ENCODE measurements at regions not wholly inside any gene's neighbourhood (a gene's known extent, or its start where the extent isn't known, plus 50 kb on each side); places are given as distances from the start of the nearest gene placed in this dataset.

DNA sequence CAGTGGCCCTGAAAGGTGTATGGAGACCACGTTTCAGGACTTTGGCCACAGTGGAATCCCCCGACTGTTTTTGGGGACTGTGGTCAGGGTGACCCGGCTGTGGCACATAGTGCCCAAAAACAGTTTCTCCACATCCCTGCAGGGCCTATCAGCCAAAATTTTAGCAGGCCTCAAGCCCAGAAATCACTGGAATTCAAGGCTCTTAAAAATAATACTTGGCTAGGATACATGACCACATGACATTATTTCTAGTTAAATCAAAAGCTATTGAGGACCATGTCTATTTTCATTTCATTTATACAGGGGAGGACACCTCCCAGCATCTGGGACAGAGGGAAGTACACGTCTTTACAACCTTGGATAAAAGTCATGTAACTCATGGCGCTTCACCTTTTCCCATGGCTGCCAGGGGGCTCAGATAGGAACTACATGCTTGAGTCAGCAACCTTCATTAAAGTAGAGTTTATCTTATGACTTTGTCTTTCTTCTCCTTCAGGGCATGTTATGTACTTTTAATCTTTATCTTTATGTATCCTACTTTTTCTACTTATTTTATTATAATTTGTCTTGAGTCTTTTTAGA, 70.8 kb upstream of the CD93 start:
- no peaks in the 10 kb centered on the region for H3K36me3 Mint-ChIP-seq (ENCODE audit: low read depth)

More for the DNA sequence above, 70.8 kb upstream of the CD93 start:
- no peaks in the 10 kb centered on the region for H3F3A ChIP-seq (replicated peaks; ENCODE audit: low read depth)
- no peaks in the 10 kb centered on the region for H3K9me2 ChIP-seq (ENCODE audit: insufficient read depth)
- no peak overlapping the region for H3K27ac Mint-ChIP-seq
- no peak overlapping the region for H3K4me2 ChIP-seq
- peaks cover 17% of the 10 kb centered on the region for H3K4me1 ChIP-seq (ENCODE audit: insufficient read depth)
- H3K4me1 Mint-ChIP-seq, result peaks cover 26% of the 10 kb centered on the region
- no peaks in the 10 kb centered on the region; the same call in 2 of the 3 replicates for H3K9me3 Mint-ChIP-seq
- no peak overlapping the region for H3K27ac ChIP-seq (ENCODE audit: low read depth)
- no peak overlapping the region for H3K4me3 ChIP-seq
- TF ChIP-seq POLR2AphosphoS5 (IDR thresholded peaks at IDR 0.05; ENCODE audit: low read depth), result no peak
- TF ChIP-seq, protein P1, sequence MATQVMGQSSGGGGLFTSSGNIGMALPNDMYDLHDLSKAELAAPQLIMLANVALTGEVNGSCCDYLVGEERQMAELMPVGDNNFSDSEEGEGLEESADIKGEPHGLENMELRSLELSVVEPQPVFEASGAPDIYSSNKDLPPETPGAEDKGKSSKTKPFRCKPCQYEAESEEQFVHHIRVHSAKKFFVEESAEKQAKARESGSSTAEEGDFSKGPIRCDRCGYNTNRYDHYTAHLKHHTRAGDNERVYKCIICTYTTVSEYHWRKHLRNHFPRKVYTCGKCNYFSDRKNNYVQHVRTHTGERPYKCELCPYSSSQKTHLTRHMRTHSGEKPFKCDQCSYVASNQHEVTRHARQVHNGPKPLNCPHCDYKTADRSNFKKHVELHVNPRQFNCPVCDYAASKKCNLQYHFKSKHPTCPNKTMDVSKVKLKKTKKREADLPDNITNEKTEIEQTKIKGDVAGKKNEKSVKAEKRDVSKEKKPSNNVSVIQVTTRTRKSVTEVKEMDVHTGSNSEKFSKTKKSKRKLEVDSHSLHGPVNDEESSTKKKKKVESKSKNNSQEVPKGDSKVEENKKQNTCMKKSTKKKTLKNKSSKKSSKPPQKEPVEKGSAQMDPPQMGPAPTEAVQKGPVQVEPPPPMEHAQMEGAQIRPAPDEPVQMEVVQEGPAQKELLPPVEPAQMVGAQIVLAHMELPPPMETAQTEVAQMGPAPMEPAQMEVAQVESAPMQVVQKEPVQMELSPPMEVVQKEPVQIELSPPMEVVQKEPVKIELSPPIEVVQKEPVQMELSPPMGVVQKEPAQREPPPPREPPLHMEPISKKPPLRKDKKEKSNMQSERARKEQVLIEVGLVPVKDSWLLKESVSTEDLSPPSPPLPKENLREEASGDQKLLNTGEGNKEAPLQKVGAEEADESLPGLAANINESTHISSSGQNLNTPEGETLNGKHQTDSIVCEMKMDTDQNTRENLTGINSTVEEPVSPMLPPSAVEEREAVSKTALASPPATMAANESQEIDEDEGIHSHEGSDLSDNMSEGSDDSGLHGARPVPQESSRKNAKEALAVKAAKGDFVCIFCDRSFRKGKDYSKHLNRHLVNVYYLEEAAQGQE (IDR thresholded peaks at IDR 0.05; ENCODE audit: unreplicated experiment), result no peak
- TF ChIP-seq, protein P2, sequence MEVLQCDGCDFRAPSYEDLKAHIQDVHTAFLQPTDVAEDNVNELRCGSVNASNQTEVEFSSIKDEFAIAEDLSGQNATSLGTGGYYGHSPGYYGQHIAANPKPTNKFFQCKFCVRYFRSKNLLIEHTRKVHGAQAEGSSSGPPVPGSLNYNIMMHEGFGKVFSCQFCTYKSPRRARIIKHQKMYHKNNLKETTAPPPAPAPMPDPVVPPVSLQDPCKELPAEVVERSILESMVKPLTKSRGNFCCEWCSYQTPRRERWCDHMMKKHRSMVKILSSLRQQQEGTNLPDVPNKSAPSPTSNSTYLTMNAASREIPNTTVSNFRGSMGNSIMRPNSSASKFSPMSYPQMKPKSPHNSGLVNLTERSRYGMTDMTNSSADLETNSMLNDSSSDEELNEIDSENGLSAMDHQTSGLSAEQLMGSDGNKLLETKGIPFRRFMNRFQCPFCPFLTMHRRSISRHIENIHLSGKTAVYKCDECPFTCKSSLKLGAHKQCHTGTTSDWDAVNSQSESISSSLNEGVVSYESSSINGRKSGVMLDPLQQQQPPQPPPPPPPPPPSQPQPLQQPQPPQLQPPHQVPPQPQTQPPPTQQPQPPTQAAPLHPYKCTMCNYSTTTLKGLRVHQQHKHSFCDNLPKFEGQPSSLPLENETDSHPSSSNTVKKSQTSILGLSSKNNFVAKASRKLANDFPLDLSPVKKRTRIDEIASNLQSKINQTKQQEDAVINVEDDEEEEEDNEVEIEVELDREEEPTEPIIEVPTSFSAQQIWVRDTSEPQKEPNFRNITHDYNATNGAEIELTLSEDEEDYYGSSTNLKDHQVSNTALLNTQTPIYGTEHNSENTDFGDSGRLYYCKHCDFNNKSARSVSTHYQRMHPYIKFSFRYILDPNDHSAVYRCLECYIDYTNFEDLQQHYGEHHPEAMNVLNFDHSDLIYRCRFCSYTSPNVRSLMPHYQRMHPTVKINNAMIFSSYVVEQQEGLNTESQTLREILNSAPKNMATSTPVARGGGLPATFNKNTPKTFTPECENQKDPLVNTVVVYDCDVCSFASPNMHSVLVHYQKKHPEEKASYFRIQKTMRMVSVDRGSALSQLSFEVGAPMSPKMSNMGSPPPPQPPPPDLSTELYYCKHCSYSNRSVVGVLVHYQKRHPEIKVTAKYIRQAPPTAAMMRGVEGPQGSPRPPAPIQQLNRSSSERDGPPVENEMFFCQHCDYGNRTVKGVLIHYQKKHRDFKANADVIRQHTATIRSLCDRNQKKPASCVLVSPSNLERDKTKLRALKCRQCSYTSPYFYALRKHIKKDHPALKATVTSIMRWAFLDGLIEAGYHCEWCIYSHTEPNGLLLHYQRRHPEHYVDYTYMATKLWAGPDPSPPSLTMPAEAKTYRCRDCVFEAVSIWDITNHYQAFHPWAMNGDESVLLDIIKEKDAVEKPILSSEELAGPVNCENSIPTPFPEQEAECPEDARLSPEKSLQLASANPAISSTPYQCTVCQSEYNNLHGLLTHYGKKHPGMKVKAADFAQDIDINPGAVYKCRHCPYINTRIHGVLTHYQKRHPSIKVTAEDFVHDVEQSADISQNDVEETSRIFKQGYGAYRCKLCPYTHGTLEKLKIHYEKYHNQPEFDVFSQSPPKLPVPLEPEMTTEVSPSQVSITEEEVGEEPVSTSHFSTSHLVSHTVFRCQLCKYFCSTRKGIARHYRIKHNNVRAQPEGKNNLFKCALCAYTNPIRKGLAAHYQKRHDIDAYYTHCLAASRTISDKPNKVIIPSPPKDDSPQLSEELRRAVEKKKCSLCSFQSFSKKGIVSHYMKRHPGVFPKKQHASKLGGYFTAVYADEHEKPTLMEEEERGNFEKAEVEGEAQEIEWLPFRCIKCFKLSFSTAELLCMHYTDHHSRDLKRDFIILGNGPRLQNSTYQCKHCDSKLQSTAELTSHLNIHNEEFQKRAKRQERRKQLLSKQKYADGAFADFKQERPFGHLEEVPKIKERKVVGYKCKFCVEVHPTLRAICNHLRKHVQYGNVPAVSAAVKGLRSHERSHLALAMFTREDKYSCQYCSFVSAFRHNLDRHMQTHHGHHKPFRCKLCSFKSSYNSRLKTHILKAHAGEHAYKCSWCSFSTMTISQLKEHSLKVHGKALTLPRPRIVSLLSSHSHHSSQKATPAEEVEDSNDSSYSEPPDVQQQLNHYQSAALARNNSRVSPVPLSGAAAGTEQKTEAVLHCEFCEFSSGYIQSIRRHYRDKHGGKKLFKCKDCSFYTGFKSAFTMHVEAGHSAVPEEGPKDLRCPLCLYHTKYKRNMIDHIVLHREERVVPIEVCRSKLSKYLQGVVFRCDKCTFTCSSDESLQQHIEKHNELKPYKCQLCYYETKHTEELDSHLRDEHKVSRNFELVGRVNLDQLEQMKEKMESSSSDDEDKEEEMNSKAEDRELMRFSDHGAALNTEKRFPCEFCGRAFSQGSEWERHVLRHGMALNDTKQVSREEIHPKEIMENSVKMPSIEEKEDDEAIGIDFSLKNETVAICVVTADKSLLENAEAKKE (CRISPR knock-in tag; IDR thresholded peaks at IDR 0.05), result no peak
- TF ChIP-seq EZH2phosphoT487 (IDR thresholded peaks at IDR 0.05; ENCODE audit: unreplicated experiment), result no peak
- TF ChIP-seq, protein P3, sequence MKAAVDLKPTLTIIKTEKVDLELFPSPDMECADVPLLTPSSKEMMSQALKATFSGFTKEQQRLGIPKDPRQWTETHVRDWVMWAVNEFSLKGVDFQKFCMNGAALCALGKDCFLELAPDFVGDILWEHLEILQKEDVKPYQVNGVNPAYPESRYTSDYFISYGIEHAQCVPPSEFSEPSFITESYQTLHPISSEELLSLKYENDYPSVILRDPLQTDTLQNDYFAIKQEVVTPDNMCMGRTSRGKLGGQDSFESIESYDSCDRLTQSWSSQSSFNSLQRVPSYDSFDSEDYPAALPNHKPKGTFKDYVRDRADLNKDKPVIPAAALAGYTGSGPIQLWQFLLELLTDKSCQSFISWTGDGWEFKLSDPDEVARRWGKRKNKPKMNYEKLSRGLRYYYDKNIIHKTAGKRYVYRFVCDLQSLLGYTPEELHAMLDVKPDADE (IDR thresholded peaks at IDR 0.05), result no peak
- no peak for TF ChIP-seq NANOG (IDR thresholded peaks at IDR 0.05; ENCODE audit: borderline replicate concordance)
- TF ChIP-seq EZH2 (IDR thresholded peaks at IDR 0.05; ENCODE audit: low read depth, unreplicated experiment), result no peak
- TF ChIP-seq STAT1 (IDR thresholded peaks at IDR 0.05; ENCODE audit: unreplicated experiment), result no peak
- ATAC-seq (no peak), DNase-seq (ENCODE audit: low spot score) (no peak)
- H3K4me3 Mint-ChIP-seq, result no peak overlapping the region
- peaks cover 14% of the 10 kb centered on the region for H3K27me3 Mint-ChIP-seq (ENCODE audit: insufficient read depth, low read depth, poor library complexity)
- H2AFZ ChIP-seq, result no peak overlapping the region
- H3K27me3 ChIP-seq (ENCODE audit: insufficient read depth), result no peaks in the 10 kb centered on the region
- H3K36me3 ChIP-seq (ENCODE audit: insufficient read depth), result no peaks in the 10 kb centered on the region
- no peaks in the 10 kb centered on the region for H3K79me2 ChIP-seq (replicated peaks; ENCODE audit: insufficient read depth)
- H4K20me1 ChIP-seq (replicated peaks; ENCODE audit: insufficient read depth), result no peaks in the 10 kb centered on the region
